Uterus (tissue), 3 donors: ENCODE measurements at regions not wholly inside any gene's neighbourhood (a gene's known extent, or its start where the extent isn't known, plus 50 kb on each side); places are given as distances from the start of the nearest gene placed in this dataset.

Experiments used
- DNase-seq, 2 donors: peaks; one replicate each; pipeline ENCODE4 v3.0.0-alpha.2; 2019 to 2020
- H3K27ac ChIP-seq, 2 donors: fragments of 200-600 bp; sonication (generic); 1 replicate in 1 of 2; 2 replicates in 1 of 2; pipeline ENCODE4 v1.5.1; 2016 to 2018
- H3K27me3 ChIP-seq, 2 donors: fragments of 200-600 bp; sonication (generic); one replicate each; pipeline ENCODE4 v1.5.1; 2018 to 2019; ENCODE audit warnings: control low read depth in 1 of 2
- H3K36me3 ChIP-seq, 2 donors: fragments of 200-600 bp; sonication (generic); one replicate each; pipeline ENCODE4 v1.5.1; 2019; ENCODE audit warnings: control low read depth in 1 of 2
- H3K4me1 ChIP-seq, 2 donors: fragments of 200-600 bp; sonication (generic); one replicate each; pipeline ENCODE4 v1.5.1; 2018 to 2019; ENCODE audit warnings: control low read depth in 1 of 2
- H3K4me3 ChIP-seq, 2 donors: fragments of 200-600 bp; sonication (generic); 1 replicate in 1 of 2; 2 replicates in 1 of 2; pipeline ENCODE4 v1.5.1; 2018 to 2019; ENCODE audit warnings: mild to moderate bottlenecking in 1 of 2
- H3K9me3 ChIP-seq, 2 donors: fragments of 200-600 bp; sonication (generic); one replicate each; pipeline ENCODE4 v1.5.1; 2019; ENCODE audit warnings: control low read depth in 1 of 2
- POLR2A ChIP-seq, 2 donors: fragments of 450-650 bp; IDR thresholded peaks; one replicate each; pipeline ENCODE4 v1.6.1; 2016; ENCODE audit warnings: antibody characterized with exemption in 2 of 2, mild to moderate bottlenecking in 1 of 2, moderate library complexity in 1 of 2
- intact Hi-C: fragments of 100-400 bp; cut with DNase I; formaldehyde crosslinking; loops from one replicate; pipeline ENCODE4 v1.15.1; 2023; ENCODE audit warnings: low total_unique reads
- TF ChIP-seq, protein P1 (sequence below), 4 experiments: fragments of 200-600 bp in 2 of 4; fragments of 450-650 bp in 2 of 4; sonication (generic) in 2 of 4; IDR thresholded peaks; one replicate each; pipeline ENCODE4 v1.5.1; 2016 to 2019; ENCODE audit warnings: antibody characterized with exemption in 4 of 4, mild to moderate bottlenecking in 2 of 4, moderate library complexity in 1 of 4
- donor health status: DM: yes; HTN: yes; CAD: no.

DNA sequence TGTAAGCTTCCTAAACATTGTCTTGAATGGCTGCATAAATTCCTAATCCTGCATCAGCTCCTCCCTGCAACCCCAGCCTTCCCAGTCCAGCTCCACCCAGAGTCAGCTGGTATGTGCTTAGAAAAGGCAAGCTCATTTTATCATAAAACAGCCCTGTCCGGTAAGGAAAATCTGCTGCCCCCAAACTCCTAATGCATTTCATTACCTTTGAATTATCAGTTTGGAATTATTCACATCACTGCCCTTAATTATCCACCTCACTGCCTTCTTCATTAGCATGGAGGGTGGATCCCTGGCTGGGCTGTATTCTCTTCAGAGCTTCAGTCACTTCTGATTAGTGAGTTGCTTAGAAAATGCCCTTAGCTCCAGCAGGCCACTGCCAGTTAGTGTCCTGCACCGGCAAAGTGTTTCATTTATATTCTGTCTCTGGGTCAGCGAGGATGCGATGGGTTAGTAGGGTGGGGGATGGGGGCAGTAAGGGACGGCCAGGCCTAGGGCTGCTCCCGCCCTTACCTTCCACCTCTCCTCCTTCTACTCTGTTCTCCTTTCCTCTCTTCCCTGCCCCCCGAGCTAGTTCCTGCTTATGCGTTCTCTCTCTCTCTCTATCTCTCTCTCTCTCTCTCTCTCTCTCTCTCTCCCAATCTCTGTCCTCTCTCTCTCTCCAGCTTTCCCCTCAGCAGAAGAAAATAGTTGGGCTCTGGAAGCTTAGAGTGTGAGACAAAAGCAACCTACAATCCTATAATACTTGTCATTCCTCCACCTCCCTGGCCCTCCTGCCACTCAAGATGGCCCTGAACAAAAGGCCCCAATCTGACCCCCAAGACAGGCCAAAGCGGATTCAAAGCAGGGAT is 174.8 kb upstream of the KLF3 start:
- DNase-seq = no peak
- intact Hi-C loops = no loop called here

GRCh38 chr4:38489924-38490639 is 173.9 kb upstream of the KLF3 start:
- intact Hi-C loops = no loop called here
- Histone ChIP-seq H3K4me3 (no peak overlapping the region), H3K36me3 (no peaks in the 10 kb centered on the region), H3K27ac (no peak overlapping the region), H3K4me1 (no peaks in the 10 kb centered on the region), H3K9me3 (no peaks in the 10 kb centered on the region), H3K27me3 (no peaks in the 10 kb centered on the region)
- DNase-seq = no peak
- TF ChIP-seq POLR2A (IDR thresholded peaks at IDR 0.05) = no peak
- TF ChIP-seq, protein P1, sequence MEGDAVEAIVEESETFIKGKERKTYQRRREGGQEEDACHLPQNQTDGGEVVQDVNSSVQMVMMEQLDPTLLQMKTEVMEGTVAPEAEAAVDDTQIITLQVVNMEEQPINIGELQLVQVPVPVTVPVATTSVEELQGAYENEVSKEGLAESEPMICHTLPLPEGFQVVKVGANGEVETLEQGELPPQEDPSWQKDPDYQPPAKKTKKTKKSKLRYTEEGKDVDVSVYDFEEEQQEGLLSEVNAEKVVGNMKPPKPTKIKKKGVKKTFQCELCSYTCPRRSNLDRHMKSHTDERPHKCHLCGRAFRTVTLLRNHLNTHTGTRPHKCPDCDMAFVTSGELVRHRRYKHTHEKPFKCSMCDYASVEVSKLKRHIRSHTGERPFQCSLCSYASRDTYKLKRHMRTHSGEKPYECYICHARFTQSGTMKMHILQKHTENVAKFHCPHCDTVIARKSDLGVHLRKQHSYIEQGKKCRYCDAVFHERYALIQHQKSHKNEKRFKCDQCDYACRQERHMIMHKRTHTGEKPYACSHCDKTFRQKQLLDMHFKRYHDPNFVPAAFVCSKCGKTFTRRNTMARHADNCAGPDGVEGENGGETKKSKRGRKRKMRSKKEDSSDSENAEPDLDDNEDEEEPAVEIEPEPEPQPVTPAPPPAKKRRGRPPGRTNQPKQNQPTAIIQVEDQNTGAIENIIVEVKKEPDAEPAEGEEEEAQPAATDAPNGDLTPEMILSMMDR (IDR thresholded peaks at IDR 0.05) = no peak

More for the DNA sequence above, 174.8 kb upstream of the KLF3 start:
- Histone ChIP-seq H3K9me3 (no peaks in the 10 kb centered on the region), H3K36me3 (no peaks in the 10 kb centered on the region), H3K27ac (no peak overlapping the region), H3K4me3 (no peak overlapping the region), H3K27me3 (no peaks in the 10 kb centered on the region), H3K4me1 (no peaks in the 10 kb centered on the region)
- TF ChIP-seq, protein P1 (IDR thresholded peaks at IDR 0.05) = no peak
- TF ChIP-seq POLR2A (IDR thresholded peaks at IDR 0.05) = no peak

- Histone ChIP-seq H3K9me3 (no peaks in the 10 kb centered on the region), H3K27me3 (no peaks in the 10 kb centered on the region), H3K4me1 (no peaks in the 10 kb centered on the region), H3K4me3 (no peak overlapping the region), H3K36me3 (no peaks in the 10 kb centered on the region), H3K27ac (no peak overlapping the region)
- TF ChIP-seq, protein P1 (IDR thresholded peaks at IDR 0.05) = no peak
- TF ChIP-seq POLR2A (IDR thresholded peaks at IDR 0.05) = no peak
- DNase-seq = no peak
- intact Hi-C loops = no loop called here
Observed at GRCh38 chr4:38490753-38491446, 173.1 kb upstream of the KLF3 start.

- Histone ChIP-seq H3K27ac (no peak overlapping the region), H3K9me3 (no peaks in the 10 kb centered on the region), H3K36me3 (no peaks in the 10 kb centered on the region), H3K4me1 (no peaks in the 10 kb centered on the region), H3K4me3 (no peak overlapping the region), H3K27me3 (no peaks in the 10 kb centered on the region)
- TF ChIP-seq, protein P1 (IDR thresholded peaks at IDR 0.05) = no peak
- no peak for TF ChIP-seq POLR2A (IDR thresholded peaks at IDR 0.05)
- intact Hi-C loops = no loop called here
- DNase-seq = no peak
Observed at GRCh38 chr4:38491854-38492478, 172.0 kb upstream of the KLF3 start.
